T-helper 1 cell treated with Interleukin-12 subunit alpha and Interleukin-12 subunit beta and Interleukin-4 antibody, amounts not matched to agents 30 μg/mL and 1 μg/mL, for 36 hours (primary cell): ENCODE measurements at regions not wholly inside any gene's neighbourhood (a gene's known extent, or its start where the extent isn't known, plus 50 kb on each side); places are given as distances from the start of the nearest gene placed in this dataset.

Source experiments
- H3K27ac Mint-ChIP-seq: one replicate; pipeline ENCODE4 v1.8.0; 2021; ENCODE audit warnings: mild to moderate bottlenecking, mixed read lengths
- H3K27me3 Mint-ChIP-seq: one replicate; pipeline ENCODE4 v1.8.0; 2021; ENCODE audit warnings: low read depth, mixed read lengths
- H3K36me3 Mint-ChIP-seq: one replicate; pipeline ENCODE4 v1.8.0; 2021; ENCODE audit warnings: low read depth, mixed read lengths
- H3K4me1 Mint-ChIP-seq: one replicate; pipeline ENCODE4 v1.8.0; 2021; ENCODE audit warnings: low read depth, mixed read lengths
- H3K4me3 Mint-ChIP-seq: one replicate; pipeline ENCODE4 v1.8.0; 2021; ENCODE audit warnings: mild to moderate bottlenecking, moderate library complexity, mixed read lengths
- H3K9me3 Mint-ChIP-seq: one replicate; pipeline ENCODE4 v1.8.0; 2021; ENCODE audit warnings: mixed read lengths

GRCh38 chr6:145023116-145023726, 712.1 kb downstream of the EPM2A start:
- no peak overlapping the region for H3K4me3 Mint-ChIP-seq
- no peaks in the 10 kb centered on the region for H3K9me3 Mint-ChIP-seq
- H3K27ac Mint-ChIP-seq, result no peak overlapping the region
- H3K4me1 Mint-ChIP-seq, result peaks cover 10% of the 10 kb centered on the region
- peaks cover 15% of the 10 kb centered on the region for H3K27me3 Mint-ChIP-seq
- H3K36me3 Mint-ChIP-seq, result no peaks in the 10 kb centered on the region

- no peaks in the 10 kb centered on the region for H3K36me3 Mint-ChIP-seq
Observed at GRCh38 chr6:145025488-145025887, 709.8 kb downstream of the EPM2A start.

GRCh38 chr6:145026267-145026679, 709.0 kb downstream of the EPM2A start:
- peaks cover 6% of the 10 kb centered on the region for H3K4me1 Mint-ChIP-seq
- H3K27me3 Mint-ChIP-seq, result peaks cover 31% of the 10 kb centered on the region
- H3K4me3 Mint-ChIP-seq, result no peak overlapping the region
- H3K36me3 Mint-ChIP-seq, result no peaks in the 10 kb centered on the region
- H3K9me3 Mint-ChIP-seq, result no peaks in the 10 kb centered on the region
- no peak overlapping the region for H3K27ac Mint-ChIP-seq

More at GRCh38 chr6:145025488-145025887, 709.8 kb downstream of the EPM2A start:
- no peaks in the 10 kb centered on the region for H3K9me3 Mint-ChIP-seq
- H3K4me3 Mint-ChIP-seq, result no peak overlapping the region
- no peak overlapping the region for H3K27ac Mint-ChIP-seq
- peaks cover 11% of the 10 kb centered on the region for H3K4me1 Mint-ChIP-seq
- H3K27me3 Mint-ChIP-seq, result peaks cover 26% of the 10 kb centered on the region

- Mint-ChIP-seq H3K9me3 (no peaks in the 10 kb centered on the region), H3K36me3 (no peaks in the 10 kb centered on the region), H3K4me1 (peaks cover 4% of the 10 kb centered on the region)
Observed at GRCh38 chr6:145028144-145028818, 707.0 kb downstream of the EPM2A start.

GRCh38 chr6:145031001-145031400, 704.3 kb downstream of the EPM2A start:
- Mint-ChIP-seq H3K27ac (no peak overlapping the region), H3K27me3 (peaks cover 29% of the 10 kb centered on the region), H3K4me1 (peaks cover 4% of the 10 kb centered on the region), H3K4me3 (no peak overlapping the region), H3K36me3 (no peaks in the 10 kb centered on the region), H3K9me3 (no peaks in the 10 kb centered on the region)

More at GRCh38 chr6:145028144-145028818, 707.0 kb downstream of the EPM2A start:
- H3K4me3 Mint-ChIP-seq, result no peak overlapping the region
- H3K27me3 Mint-ChIP-seq, result peaks cover 31% of the 10 kb centered on the region
- H3K27ac Mint-ChIP-seq, result no peak overlapping the region

GRCh38 chr6:145031962-145032361, 703.4 kb downstream of the EPM2A start:
- Mint-ChIP-seq H3K4me3 (no peak overlapping the region), H3K27me3 (peaks cover 32% of the 10 kb centered on the region), H3K36me3 (no peaks in the 10 kb centered on the region), H3K4me1 (peaks cover 4% of the 10 kb centered on the region), H3K9me3 (no peaks in the 10 kb centered on the region), H3K27ac (no peak overlapping the region)

GRCh38 chr6:145032562-145033145, 702.7 kb downstream of the EPM2A start:
- no peak overlapping the region for H3K27ac Mint-ChIP-seq
- no peaks in the 10 kb centered on the region for H3K9me3 Mint-ChIP-seq
- H3K4me3 Mint-ChIP-seq, result no peak overlapping the region
- H3K27me3 Mint-ChIP-seq, result peaks cover 27% of the 10 kb centered on the region
- peaks cover 4% of the 10 kb centered on the region for H3K4me1 Mint-ChIP-seq
- H3K36me3 Mint-ChIP-seq, result no peaks in the 10 kb centered on the region

GRCh38 chr6:145034664-145035063, 700.7 kb downstream of the EPM2A start:
- Mint-ChIP-seq H3K9me3 (no peaks in the 10 kb centered on the region), H3K36me3 (no peaks in the 10 kb centered on the region), H3K27ac (no peak overlapping the region), H3K27me3 (peaks cover 14% of the 10 kb centered on the region), H3K4me1 (no peaks in the 10 kb centered on the region), H3K4me3 (no peak overlapping the region)

- Mint-ChIP-seq H3K27ac (no peak overlapping the region), H3K27me3 (peaks cover 8% of the 10 kb centered on the region), H3K4me1 (no peaks in the 10 kb centered on the region), H3K36me3 (no peaks in the 10 kb centered on the region), H3K4me3 (no peak overlapping the region), H3K9me3 (no peaks in the 10 kb centered on the region)
Observed at GRCh38 chr6:145036236-145036635, 699.1 kb downstream of the EPM2A start.

- Mint-ChIP-seq H3K4me1 (no peaks in the 10 kb centered on the region), H3K4me3 (no peak overlapping the region), H3K27me3 (peaks cover 4% of the 10 kb centered on the region), H3K27ac (no peak overlapping the region), H3K9me3 (no peaks in the 10 kb centered on the region), H3K36me3 (no peaks in the 10 kb centered on the region)
Observed at GRCh38 chr6:145036848-145037567, 698.3 kb downstream of the EPM2A start.

GRCh38 chr6:145042559-145042958, 692.8 kb downstream of the EPM2A start:
- H3K9me3 Mint-ChIP-seq, result no peaks in the 10 kb centered on the region
- no peak overlapping the region for H3K4me3 Mint-ChIP-seq
- H3K36me3 Mint-ChIP-seq, result no peaks in the 10 kb centered on the region
- no peak overlapping the region for H3K27ac Mint-ChIP-seq
- H3K4me1 Mint-ChIP-seq, result peaks cover 1% of the 10 kb centered on the region
- peaks cover 8% of the 10 kb centered on the region for H3K27me3 Mint-ChIP-seq

- Mint-ChIP-seq H3K27ac (no peak overlapping the region), H3K4me1 (peaks cover 1% of the 10 kb centered on the region), H3K36me3 (no peaks in the 10 kb centered on the region), H3K9me3 (no peaks in the 10 kb centered on the region), H3K27me3 (peaks cover 8% of the 10 kb centered on the region), H3K4me3 (no peak overlapping the region)
Observed at GRCh38 chr6:145043926-145044500, 691.3 kb downstream of the EPM2A start.

GRCh38 chr6:145044641-145045246, 690.6 kb downstream of the EPM2A start:
- Mint-ChIP-seq H3K4me3 (no peak overlapping the region), H3K27me3 (peaks cover 8% of the 10 kb centered on the region), H3K4me1 (peaks cover 1% of the 10 kb centered on the region), H3K9me3 (no peaks in the 10 kb centered on the region), H3K27ac (no peak overlapping the region), H3K36me3 (no peaks in the 10 kb centered on the region)

GRCh38 chr6:145045582-145045981, 689.7 kb downstream of the EPM2A start:
- H3K27ac Mint-ChIP-seq, result no peak overlapping the region
- no peaks in the 10 kb centered on the region for H3K36me3 Mint-ChIP-seq
- no peaks in the 10 kb centered on the region for H3K9me3 Mint-ChIP-seq
- H3K4me3 Mint-ChIP-seq, result no peak overlapping the region
- H3K4me1 Mint-ChIP-seq, result peaks cover 1% of the 10 kb centered on the region
- H3K27me3 Mint-ChIP-seq, result peaks cover 8% of the 10 kb centered on the region
